OCI-LY1 (cell line): ENCODE measurements at regions not wholly inside any gene's neighbourhood (a gene's known extent, or its start where the extent isn't known, plus 50 kb on each side); places are given as distances from the start of the nearest gene placed in this dataset.

ENCODE experiments used
- CTCF ChIP-seq: fragments of 200-600 bp; sonication (generic), shearing (Covaris generic); IDR thresholded peaks from 2 replicates; pipeline ENCODE4 v1.5.1; 2017; ENCODE audit warnings: mild to moderate bottlenecking, antibody characterized with exemption, low read length, moderate library complexity, mixed read lengths
- EZH2 ChIP-seq: fragments of 200-600 bp; sonication (generic), shearing (Covaris generic); IDR thresholded peaks from 2 replicates; pipeline ENCODE4 v1.8.0; 2017; ENCODE audit warnings: borderline replicate concordance, mixed run types, mild to moderate bottlenecking, antibody characterized with exemption, low read length, moderate library complexity, mixed read lengths

DNA sequence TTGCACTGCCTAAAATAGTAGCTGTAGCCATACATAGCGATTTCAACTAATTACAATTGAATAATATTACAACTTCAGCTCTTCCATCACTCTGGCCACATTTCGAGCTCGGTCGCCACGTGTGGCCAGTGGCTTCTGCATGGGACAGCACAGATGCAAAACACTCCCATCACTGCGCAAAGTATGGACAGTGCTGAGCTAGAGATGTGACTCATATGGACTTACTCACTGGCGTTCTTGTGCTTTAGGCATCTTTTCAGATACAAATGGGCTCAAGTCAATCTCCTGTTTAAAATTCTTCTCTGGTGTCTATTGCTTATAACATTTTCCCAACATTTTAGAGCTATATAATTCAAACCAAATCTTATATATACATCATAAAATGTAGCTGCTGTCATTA is 222.7 kb downstream of the ELAVL2 start:
- TF ChIP-seq CTCF (no peak), EZH2 (no peak)
